GM21619 (cell line): ENCODE measurements at regions not wholly inside any gene's neighbourhood (a gene's known extent, or its start where the extent isn't known, plus 50 kb on each side); places are given as distances from the start of the nearest gene placed in this dataset.

Source experiments
- ATAC-seq: cut with Tn5 transposase; IDR thresholded peaks from one replicate; pipeline ENCODE4 v1.9.1; 2021; ENCODE audit not compliant: unreplicated experiment

DNA sequence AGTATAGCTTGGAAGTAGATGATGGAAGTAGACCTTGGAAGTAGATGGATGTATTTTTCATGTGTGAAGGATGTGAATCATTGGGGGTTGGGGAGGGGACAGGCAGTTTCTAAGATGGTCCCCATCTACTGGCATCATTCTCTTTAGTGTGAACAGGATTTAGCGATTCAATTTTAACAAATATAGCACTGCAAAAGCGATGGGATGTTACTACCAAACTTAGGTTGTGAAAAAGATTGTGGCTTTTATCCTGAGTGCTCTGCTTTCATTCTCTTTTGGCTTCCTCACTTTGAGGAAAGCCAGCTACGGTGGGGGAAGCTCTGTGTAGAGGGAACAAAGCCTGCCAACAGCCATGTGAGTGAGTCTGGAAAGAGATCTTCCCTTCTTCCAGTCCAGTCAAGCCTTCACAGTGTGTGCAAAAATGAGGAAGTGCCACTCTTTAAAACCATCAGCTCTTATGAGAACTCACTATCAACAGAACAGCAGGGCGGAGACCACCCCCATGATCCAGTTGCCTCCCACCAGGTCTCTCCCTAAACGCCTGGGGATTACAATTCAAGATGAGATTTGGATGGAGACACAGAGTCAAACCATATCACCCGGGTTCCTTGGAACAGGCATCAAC lies 441.4 kb downstream of the SH3GL2 start:
- ATAC-seq = no peak

DNA sequence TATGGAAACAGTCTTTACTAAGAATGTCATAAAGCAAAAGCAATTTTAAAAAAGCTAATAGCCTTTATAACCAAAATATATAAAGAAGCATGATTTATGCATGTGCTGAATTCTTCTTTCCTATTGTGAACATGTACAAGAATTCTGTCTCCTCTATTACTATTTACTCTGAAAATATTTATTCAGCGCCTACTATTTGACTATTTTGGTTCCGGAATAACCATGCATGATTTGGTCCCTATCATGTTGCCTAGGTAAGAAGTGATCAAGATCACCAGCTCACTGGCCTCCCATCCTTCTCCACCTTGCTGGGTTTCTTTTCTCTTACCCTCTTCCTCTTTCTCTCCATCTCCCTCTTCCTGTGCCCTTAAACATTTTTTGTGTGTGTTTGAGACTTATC lies 443.8 kb downstream of the SH3GL2 start:
- ATAC-seq = no peak

GRCh38 chr9:18023332-18023731 lies 444.5 kb downstream of the SH3GL2 start:
- ATAC-seq = no peak

- ATAC-seq = no peak
Measured at GRCh38 chr9:18032636-18033035, 441.3 kb upstream of the ADAMTSL1 start.

DNA sequence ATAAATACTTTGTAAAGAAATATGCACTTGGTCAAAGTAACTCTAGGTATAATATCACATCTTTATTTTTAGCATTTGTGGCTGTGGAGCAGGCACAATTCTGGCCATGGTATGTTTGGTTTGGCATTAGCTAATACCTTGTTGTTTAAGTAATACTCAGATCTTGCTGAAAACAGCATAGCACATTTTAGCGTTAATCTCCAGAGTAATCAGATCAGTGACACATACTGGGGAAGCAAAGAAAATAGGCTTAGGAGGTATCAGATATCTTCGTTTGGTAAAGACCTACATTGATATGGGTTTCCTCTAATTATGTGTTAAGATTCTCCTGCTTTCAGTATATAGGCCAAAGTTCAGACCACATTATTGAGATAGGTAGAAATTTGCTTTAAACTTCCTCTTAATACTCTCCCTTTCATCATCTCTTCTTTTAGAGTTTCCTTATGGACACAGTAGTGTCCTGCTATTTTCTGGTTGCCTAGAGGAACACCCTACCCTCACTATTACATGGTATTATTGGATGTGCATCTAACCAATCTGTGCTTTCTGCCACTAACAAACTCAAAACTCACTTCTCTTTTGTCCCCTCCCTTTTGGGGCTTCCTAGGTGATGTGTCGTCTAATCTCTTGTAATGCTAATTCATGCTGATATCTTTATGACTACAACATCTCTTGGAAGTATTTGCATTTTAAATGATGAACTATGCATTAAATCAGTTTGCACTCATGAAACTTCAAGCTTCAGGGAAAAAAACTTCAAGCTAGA lies 437.3 kb upstream of the ADAMTSL1 start:
- no peak for ATAC-seq

GRCh38 chr9:18037981-18038380 lies 436.0 kb upstream of the ADAMTSL1 start:
- no peak for ATAC-seq

GRCh38 chr9:18040327-18040726 lies 433.6 kb upstream of the ADAMTSL1 start:
- no peak for ATAC-seq

DNA sequence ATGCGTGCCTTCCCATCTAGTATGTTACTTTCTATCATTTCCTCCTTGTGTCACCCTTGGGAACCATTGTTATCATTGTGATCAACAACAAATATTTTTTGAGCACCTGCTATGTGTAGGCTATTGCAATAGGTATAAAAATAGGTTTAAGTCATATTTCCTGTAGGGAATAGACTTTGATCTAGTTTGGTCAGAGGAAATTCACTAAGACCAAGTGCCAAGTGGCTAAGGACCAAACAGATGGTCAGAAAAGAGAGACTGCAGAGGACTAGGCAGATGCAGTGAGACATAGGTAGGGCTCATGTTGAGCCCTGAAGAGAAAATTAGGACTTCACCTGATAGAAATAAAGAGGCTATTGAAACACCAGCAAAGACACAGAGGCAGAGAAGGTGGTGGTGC lies 430.0 kb upstream of the ADAMTSL1 start:
- ATAC-seq = no peak

DNA sequence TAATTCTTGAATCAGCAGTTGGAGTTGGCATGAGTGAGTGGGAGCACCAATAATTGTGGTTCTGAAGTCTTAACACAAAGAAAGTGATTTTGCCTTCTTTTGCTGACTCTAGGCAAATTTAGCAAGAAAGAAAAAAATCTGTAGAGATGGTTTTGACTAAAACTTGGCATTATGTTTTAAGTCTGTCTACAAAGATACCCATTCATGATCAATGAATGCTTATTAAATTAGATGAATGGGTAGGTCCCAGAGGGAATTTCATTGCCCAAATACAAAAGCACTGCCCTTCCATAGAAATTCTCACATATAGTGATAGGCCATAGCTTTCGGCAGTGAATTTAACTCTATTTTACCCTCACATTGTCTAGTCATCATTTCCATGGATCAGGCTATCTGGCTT lies 428.6 kb upstream of the ADAMTSL1 start:
- no peak for ATAC-seq

GRCh38 chr9:18046068-18046467 lies 427.9 kb upstream of the ADAMTSL1 start:
- ATAC-seq = no peak

GRCh38 chr9:18051638-18052037 lies 422.3 kb upstream of the ADAMTSL1 start:
- no peak for ATAC-seq

DNA sequence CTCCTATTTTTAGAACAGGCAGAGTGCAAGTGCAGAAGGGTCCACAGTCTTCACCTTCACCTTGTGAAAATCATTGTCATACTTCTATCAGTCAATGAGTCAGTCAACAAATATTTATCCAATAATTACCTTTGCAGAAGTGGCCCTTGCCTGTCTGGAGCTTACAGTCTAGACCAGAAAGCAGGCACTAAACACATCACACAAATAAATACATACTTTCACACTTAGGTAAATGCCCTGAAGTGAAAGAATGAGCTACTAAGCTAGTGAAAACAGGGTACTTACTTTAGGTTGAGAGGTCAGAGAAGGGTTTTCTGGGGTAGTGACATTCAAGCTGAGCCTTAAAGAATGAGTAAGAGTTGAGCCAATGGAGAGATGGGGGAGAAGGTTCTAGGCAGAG lies 421.9 kb upstream of the ADAMTSL1 start:
- ATAC-seq = no peak

DNA sequence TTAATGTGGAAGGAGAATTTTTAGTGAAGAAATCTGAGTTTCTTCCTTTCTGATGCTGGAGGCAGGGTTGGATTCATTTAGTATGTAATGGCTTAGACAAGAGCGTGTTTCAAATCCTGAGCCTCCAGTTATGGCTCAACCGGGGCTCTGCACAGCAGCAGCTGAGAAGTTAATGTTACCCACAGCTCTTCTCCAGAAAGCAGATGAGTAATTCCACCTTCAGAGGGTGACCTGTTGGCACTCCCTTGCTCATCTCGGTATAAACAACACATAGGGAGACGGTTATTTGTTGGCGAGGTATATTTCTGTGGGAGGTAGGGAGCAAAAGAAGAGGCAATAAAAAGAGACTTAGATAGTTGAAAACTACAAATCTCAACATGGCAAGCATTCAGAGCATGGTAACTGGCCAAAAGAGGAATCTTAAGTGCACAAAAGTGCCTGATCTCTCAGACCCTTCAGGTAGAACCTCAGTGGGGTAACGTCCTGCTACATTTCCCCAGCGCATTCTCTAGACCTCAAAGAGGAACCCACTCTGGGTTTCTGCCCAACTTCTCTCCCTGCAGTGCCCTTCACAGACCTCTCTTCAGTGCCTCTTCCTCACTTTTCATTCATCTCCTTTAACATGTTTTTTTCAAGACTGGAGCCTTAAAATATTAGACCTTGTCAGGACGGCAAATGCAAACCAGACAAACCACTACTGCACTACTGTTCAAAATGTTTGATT lies 417.5 kb upstream of the ADAMTSL1 start:
- peak; percentile 21 for ATAC-seq

DNA sequence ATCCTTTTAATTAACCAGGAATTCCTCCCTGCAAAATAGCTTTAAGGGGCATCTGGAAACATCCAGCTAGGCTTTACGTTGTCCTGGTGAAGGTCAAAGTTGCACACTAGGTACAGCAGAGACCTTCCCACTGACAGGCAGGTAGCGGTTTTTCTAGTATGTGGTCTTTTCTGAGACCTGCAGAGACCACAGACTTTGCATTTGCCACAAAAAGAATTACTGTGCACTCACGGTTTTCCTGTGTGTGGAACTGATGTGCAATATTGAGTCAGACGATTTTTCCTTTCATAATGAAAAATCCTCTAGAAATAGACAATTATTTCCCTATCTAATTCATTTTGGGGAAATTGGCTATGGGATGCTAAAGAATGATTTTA lies 417.0 kb upstream of the ADAMTSL1 start:
- ATAC-seq = peak; percentile 94

DNA sequence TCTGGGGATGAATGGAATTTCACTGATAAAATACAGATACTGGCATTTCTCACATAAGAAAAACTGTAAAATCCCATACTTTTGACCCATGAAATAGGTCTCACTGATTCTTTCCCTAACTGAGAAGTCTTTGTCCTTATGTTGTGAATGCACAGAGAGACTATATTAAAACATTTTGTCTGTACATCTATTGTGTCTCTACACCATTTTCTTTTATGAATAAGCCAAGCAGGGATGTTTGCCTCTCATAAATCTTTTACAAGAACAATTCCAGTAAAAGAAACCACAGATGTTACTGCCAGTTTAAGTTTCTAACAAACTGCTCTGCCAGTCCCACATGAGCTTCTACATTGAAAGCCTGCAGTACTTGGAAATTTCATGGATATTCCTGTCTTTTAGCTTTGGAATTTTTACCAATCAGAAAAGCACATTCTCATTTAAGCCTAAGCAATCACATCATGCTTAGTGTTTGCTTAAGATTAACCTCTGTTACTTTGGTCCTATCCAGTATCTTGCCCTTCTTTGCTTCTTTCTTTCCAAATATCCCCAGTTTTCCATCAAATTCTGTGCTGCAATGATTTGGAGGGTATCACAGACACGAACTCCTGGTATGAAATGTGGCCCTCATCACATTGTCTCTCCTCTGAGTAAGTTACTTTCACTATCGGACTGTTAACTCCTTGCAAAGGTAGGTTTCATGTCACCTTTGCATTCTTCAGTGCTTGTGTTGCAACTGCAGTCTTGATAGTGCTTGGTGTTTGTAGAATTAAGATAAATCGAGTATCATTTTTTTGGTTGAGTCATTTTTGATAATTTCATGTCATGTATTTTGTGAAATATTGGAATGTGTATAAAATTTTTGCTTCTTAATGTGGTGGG lies 415.1 kb upstream of the ADAMTSL1 start:
- ATAC-seq = no peak

GRCh38 chr9:18059447-18059846 lies 414.5 kb upstream of the ADAMTSL1 start:
- ATAC-seq = no peak

- no peak for ATAC-seq
Measured at GRCh38 chr9:18060269-18060934, 413.6 kb upstream of the ADAMTSL1 start.

- no peak for ATAC-seq
Measured at GRCh38 chr9:18061332-18061731, 412.6 kb upstream of the ADAMTSL1 start.

DNA sequence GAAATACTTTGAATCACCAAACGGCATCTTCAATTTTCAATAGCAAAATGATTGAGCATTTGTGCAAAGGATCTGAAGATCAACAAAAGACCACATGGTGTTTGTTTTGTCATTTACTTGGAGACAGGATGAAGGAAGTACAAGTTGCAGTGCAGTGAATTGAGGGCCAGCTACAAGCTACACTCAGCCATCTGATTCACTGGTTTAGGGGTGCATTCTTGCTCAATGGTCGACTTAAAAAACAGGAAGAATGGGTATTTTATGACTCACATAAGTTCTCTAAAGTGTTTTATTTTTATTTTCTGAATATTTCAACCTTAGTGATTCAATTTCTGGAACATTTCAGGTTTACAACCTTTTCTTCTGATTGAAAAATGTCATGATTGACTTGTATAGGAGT lies 412.1 kb upstream of the ADAMTSL1 start:
- no peak for ATAC-seq

- ATAC-seq = no peak
Measured at GRCh38 chr9:18063856-18064390, 410.0 kb upstream of the ADAMTSL1 start.
